Colonic mucosa (tissue), 4 donors: ENCODE measurements at regions not wholly inside any gene's neighbourhood (a gene's known extent, or its start where the extent isn't known, plus 50 kb on each side); places are given as distances from the start of the nearest gene placed in this dataset.
"Not testable (repeated sequence)": the region's sequence is repeated elsewhere in the genome, so short reads cannot be mapped to it uniquely, and the experiment has no call there.

Source experiments
- DNase-seq: peaks from one replicate; pipeline ENCODE4 v3.0.0-alpha.2; 2020
- H3K27ac ChIP-seq: fragments of 200-600 bp; one replicate; pipeline ENCODE4 v1.8.0; 2021
- H3K27me3 ChIP-seq: fragments of 200-600 bp; one replicate; pipeline ENCODE4 v1.8.0; 2021
- H3K36me3 ChIP-seq: fragments of 200-600 bp; one replicate; pipeline ENCODE4 v1.8.0; 2021
- H3K4me1 ChIP-seq: fragments of 200-600 bp; one replicate; pipeline ENCODE4 v1.8.0; 2021; ENCODE audit warnings: mild to moderate bottlenecking
- H3K4me3 ChIP-seq: fragments of 200-600 bp; one replicate; pipeline ENCODE4 v1.8.0; 2021
- H3K9ac ChIP-seq, 2 donors: one replicate each; pipeline ENCODE4 v1.7.0; 2013; ENCODE audit warnings: control low read depth in 2 of 2, low read depth in 2 of 2, low read length in 2 of 2
- H3K9me3 ChIP-seq: fragments of 200-600 bp; one replicate; pipeline ENCODE4 v1.8.0; 2021
- intact Hi-C: fragments of 100-400 bp; cut with DNase I; formaldehyde crosslinking; loops from one replicate; pipeline ENCODE4 v1.14.1; 2022
- TF ChIP-seq, protein P1 (sequence below): fragments of 200-600 bp; IDR thresholded peaks from one replicate; pipeline ENCODE4 v1.8.0; 2022; ENCODE audit warnings: antibody characterized with exemption, mild to moderate bottlenecking
- donor health status: healthy.
- donor health status: DM: no; HTN: no; CAD: no.
- donor health status: DM: no; HTN: no; CAD: no.

DNA sequence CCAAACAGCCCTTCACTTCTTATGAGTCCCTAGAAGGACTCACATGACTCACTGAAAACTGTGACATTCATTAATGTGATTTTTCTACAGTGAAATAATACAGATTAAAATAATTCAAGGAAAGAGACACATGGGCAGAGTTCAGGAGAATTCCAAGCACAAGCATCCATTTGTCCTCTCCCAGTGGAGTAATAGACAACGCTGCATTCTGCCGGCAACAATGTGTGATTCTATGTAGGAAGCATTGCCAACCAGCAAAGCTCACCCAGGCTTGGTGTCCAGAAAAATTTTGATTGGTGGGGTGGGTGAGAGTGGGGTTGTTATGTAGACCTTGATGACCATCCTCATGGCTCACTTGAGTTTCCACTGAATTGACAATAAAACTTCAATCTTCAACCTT is 123.9 kb downstream of the VPREB1 start:
- Histone ChIP-seq H3K4me1 (no peaks in the 10 kb centered on the region), H3K36me3 (no peaks in the 10 kb centered on the region), H3K4me3 (no peak overlapping the region), H3K27me3 (no peaks in the 10 kb centered on the region), H3K27ac (no peak overlapping the region), H3K9me3 (no peaks in the 10 kb centered on the region), H3K9ac (no peak overlapping the region)
- intact Hi-C loops = no loop called here
- TF ChIP-seq, protein P1, sequence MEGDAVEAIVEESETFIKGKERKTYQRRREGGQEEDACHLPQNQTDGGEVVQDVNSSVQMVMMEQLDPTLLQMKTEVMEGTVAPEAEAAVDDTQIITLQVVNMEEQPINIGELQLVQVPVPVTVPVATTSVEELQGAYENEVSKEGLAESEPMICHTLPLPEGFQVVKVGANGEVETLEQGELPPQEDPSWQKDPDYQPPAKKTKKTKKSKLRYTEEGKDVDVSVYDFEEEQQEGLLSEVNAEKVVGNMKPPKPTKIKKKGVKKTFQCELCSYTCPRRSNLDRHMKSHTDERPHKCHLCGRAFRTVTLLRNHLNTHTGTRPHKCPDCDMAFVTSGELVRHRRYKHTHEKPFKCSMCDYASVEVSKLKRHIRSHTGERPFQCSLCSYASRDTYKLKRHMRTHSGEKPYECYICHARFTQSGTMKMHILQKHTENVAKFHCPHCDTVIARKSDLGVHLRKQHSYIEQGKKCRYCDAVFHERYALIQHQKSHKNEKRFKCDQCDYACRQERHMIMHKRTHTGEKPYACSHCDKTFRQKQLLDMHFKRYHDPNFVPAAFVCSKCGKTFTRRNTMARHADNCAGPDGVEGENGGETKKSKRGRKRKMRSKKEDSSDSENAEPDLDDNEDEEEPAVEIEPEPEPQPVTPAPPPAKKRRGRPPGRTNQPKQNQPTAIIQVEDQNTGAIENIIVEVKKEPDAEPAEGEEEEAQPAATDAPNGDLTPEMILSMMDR = no peak
- no peak for DNase-seq

DNA sequence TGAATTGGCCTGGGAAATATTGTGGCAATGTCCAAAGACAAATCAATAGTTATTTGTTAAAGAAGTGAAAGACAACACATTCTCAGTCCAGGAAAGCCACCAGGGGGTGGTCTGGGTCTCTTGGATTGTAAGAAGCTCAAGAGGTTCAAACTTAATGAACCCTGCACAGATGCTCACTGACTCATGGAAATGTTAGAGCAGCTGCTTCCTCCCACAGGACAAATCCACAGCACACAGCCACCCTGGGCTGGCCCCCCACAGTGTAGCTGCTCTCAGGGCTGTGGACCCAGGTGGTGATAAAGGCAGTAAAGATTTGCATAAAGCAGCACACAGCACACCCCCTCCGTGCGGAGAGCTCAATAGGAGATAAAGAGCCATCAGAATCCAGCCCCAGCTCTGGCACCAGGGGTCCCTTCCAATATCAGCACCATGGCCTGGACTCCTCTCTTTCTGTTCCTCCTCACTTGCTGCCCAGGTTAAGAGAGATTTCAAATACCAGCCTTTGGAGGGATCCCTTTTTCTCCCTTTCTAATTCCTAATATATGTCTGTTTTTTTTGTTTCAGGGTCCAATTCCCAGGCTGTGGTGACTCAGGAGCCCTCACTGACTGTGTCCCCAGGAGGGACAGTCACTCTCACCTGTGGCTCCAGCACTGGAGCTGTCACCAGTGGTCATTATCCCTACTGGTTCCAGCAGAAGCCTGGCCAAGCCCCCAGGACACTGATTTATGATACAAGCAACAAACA is 124.8 kb downstream of the VPREB1 start:
- H3K27ac ChIP-seq, H3K9me3 ChIP-seq, H3K9ac ChIP-seq, H3K27me3 ChIP-seq, H3K4me3 ChIP-seq, H3K4me1 ChIP-seq, DNase-seq, intact Hi-C loops, H3K36me3 ChIP-seq: not testable (repeated sequence)

DNA sequence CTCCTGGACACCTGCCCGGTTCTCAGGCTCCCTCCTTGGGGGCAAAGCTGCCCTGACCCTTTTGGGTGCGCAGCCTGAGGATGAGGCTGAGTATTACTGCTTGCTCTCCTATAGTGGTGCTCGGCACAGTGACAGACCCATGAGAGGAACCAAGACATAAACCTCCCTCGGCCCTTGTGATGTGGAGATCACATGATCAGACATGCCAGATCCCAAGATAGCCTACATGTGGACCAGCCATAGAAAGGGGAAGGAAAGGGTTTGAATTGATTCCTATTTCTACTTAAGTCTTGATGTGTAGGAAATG is 125.3 kb downstream of the VPREB1 start:
- H3K27me3 ChIP-seq = no peaks in the 10 kb centered on the region
- H3K4me3 ChIP-seq = no peak overlapping the region
- no peak for DNase-seq
- intact Hi-C loops = no loop called here
- H3K9me3 ChIP-seq = no peaks in the 10 kb centered on the region
- TF ChIP-seq, protein P1 = no peak
- H3K4me1 ChIP-seq = no peaks in the 10 kb centered on the region
- no peak overlapping the region for H3K9ac ChIP-seq
- no peaks in the 10 kb centered on the region for H3K36me3 ChIP-seq
- H3K27ac ChIP-seq = no peak overlapping the region

DNA sequence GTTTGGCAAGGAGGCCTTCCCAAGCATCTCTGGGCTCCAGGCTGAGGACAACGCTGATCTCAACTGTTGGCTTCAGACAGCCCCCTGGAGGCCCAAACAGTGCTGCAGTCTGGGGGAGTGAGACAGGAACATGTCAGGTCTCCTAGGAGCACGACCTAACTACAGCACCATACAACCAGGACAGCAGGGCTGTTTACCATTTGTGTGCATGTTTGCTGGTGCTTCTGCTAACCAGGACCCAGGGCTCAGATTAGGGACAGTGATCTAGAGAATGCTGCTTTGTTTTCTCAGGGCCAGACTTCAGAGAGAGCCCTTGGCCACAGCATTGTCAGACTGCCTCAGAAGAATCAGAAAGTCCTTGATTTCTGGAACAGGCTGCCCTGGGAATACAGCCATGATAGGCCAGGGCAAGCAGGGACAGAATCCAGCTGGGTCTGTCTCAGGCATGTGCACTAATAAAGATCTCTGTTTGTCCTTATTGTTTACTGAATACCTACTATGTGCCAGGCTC is 126.5 kb downstream of the VPREB1 start:
- H3K27me3 ChIP-seq = no peaks in the 10 kb centered on the region
- H3K27ac ChIP-seq = no peak overlapping the region
- H3K4me3 ChIP-seq = no peak overlapping the region
- H3K9me3 ChIP-seq = no peaks in the 10 kb centered on the region
- H3K36me3 ChIP-seq = no peaks in the 10 kb centered on the region
- TF ChIP-seq, protein P1 = no peak
- no peak overlapping the region for H3K9ac ChIP-seq
- intact Hi-C loops = no loop called here
- H3K4me1 ChIP-seq = no peaks in the 10 kb centered on the region
- DNase-seq = no peak

DNA sequence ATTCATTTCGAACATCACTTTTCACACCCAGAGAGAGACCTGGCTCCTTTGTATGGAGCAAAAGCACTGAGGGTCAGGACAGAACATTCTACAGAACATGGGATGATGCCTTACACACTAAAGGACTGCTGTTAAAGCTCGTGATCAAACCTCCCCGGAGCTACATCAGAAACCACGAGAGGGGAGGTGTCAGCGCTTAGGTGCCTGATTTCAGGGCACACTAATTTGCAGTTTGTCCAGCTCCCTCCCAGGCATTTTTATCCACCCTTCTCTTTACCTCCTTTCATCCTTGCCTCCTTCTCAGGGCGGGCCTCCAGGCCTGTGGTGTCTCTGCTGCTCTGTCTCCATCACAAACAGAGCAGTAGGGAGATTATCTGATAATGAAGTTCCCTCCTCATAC is 127.5 kb downstream of the VPREB1 start:
- TF ChIP-seq, protein P1 = no peak
- Histone ChIP-seq H3K9me3 (no peaks in the 10 kb centered on the region), H3K4me3 (no peak overlapping the region), H3K4me1 (no peaks in the 10 kb centered on the region), H3K9ac (no peak overlapping the region), H3K27ac (no peak overlapping the region), H3K36me3 (no peaks in the 10 kb centered on the region), H3K27me3 (no peaks in the 10 kb centered on the region)
- intact Hi-C loops = no loop called here
- DNase-seq = no peak

DNA sequence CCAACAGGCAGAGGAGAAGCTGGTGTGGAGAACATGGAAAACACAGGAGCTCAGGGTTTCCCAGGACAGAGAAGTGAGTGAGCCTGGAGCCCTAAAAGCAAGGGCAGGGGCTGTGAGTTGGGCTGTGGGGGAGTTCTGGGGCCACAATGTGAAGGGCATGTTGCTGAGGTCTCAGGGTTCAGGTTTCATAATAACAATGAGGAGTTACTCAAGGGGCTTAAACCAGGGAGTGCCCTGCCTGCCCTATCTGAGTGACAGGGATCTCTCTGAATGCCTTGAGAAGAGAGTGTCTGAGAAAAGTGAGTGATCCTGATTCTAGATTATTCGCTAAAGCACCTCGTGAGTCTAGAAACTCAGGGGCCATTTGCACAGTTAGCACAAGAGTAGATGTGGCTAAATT is 129.6 kb downstream of the VPREB1 start:
- no peak overlapping the region for H3K27ac ChIP-seq
- no peak overlapping the region for H3K4me3 ChIP-seq
- no peak for DNase-seq
- no peaks in the 10 kb centered on the region for H3K9me3 ChIP-seq
- no peaks in the 10 kb centered on the region for H3K36me3 ChIP-seq
- TF ChIP-seq, protein P1 = no peak
- no peaks in the 10 kb centered on the region for H3K27me3 ChIP-seq
- no peaks in the 10 kb centered on the region for H3K4me1 ChIP-seq
- intact Hi-C loops = no loop called here
- H3K9ac ChIP-seq = no peak overlapping the region
